HepG2 (cell line): ENCODE measurements at regions not wholly inside any gene's neighbourhood (a gene's known extent, or its start where the extent isn't known, plus 50 kb on each side); places are given as distances from the start of the nearest gene placed in this dataset.

Source experiments
- ATAC-seq: fragments of 200-7000 bp; cut with Tn5 transposase; 3 replicates; pipeline ENCODE4 v1.9.1; 2020; ENCODE audit warnings: mild to moderate bottlenecking, moderate library complexity
- BruUV-seq: library from RNA; stranded (reverse); fragments of 400-500 nt; replicated peaks from 2 replicates; lab custom pipeline; 2021; lab: Mats Ljungman, UMichigan
- CTCF ChIA-PET: fragments of 300-600 bp; formaldehyde crosslinking; extraction: SDS; loops from one replicate; lab custom pipeline; 2021; ENCODE audit warnings: low total read pairs, inconsistent platforms, low intra/inter-chr PET ratio; lab: Yijun Ruan, JAX
- POLR2A ChIA-PET: fragments of 350-600 bp; sonication (Branson Sonifier 250); formaldehyde crosslinking; loops from one replicate; lab custom pipeline; 2020; ENCODE audit warnings: antibody characterized with exemption, inconsistent platforms; lab: Yijun Ruan, JAX
- DNase-seq: peaks from one replicate; pipeline ENCODE4 v3.0.0-alpha.2; 2015; ENCODE audit warnings: low spot score
- FAIRE-seq: peaks from 3 replicates; lab custom pipeline; 2011; peaks lifted over from hg19 to GRCh38; lab: Jason Lieb, UNC
- H2AFZ ChIP-seq: one replicate; pipeline ENCODE4 v1.6.1; 2011; ENCODE audit warnings: low read length, inconsistent platforms
- H3K27ac ChIP-seq: fragments of 300-600 bp; 3 replicates; pipeline ENCODE4 v1.8.0; 2011; ENCODE audit warnings: mixed run types, mild to moderate bottlenecking, mixed read lengths, low read length, inconsistent platforms; ENCODE audit not compliant: insufficient read depth; ENCODE audit errors: extremely low read length
- H3K27me3 ChIP-seq, 2 experiments: fragments of 200-600 bp in 1 of 2; 2 replicates in 1 of 2; 3 replicates in 1 of 2; pipeline versions ENCODE4 v1.6.0 to v1.8.0; 2011; ENCODE audit warnings: low read length in 2 of 2, mild to moderate bottlenecking in 2 of 2, moderate library complexity in 2 of 2, inconsistent platforms in 1 of 2; ENCODE audit not compliant: insufficient read depth in 2 of 2, control insufficient read depth in 1 of 2
- H3K36me3 ChIP-seq, 2 experiments: fragments of 200-600 bp in 1 of 2; replicated peaks in 1 of 2; 2 replicates in 1 of 2; 3 replicates in 1 of 2; pipeline versions ENCODE4 v1.5.1 to v1.8.0; 2011; ENCODE audit warnings: low read length in 2 of 2, inconsistent platforms in 1 of 2; ENCODE audit not compliant: insufficient read depth in 2 of 2, control insufficient read depth in 1 of 2
- H3K4me1 ChIP-seq: 2 replicates; pipeline ENCODE4 v1.5.1; 2012; ENCODE audit warnings: low read length, inconsistent platforms; ENCODE audit not compliant: insufficient read depth
- H3K4me2 ChIP-seq: 2 replicates; pipeline ENCODE4 v1.6.0; 2011; ENCODE audit warnings: low read depth, low read length, inconsistent platforms
- H3K4me3 ChIP-seq, 3 experiments: fragments of 200-600 bp in 1 of 3; sonication (generic), shearing (Covaris generic) in 1 of 3; replicated peaks in 1 of 3; 2 replicates each; pipeline ENCODE4 v1.5.1; 2011 to 2016; ENCODE audit warnings: low read length in 3 of 3, inconsistent platforms in 2 of 3, low read depth in 2 of 3, mild to moderate bottlenecking in 2 of 3, control low read depth in 1 of 3, mixed read lengths in 1 of 3; ENCODE audit not compliant: insufficient read depth in 1 of 3
- H3K79me2 ChIP-seq: one replicate; pipeline ENCODE4 v1.6.1; 2011; ENCODE audit warnings: low read length, inconsistent platforms; ENCODE audit not compliant: insufficient read depth
- H3K9ac ChIP-seq: 2 replicates; pipeline ENCODE4 v1.6.0; 2011; ENCODE audit warnings: mild to moderate bottlenecking, low read depth, low read length, inconsistent platforms; ENCODE audit not compliant: insufficient read depth
- H3K9me3 ChIP-seq: 2 replicates; pipeline ENCODE4 v1.5.1; 2012; ENCODE audit warnings: mild to moderate bottlenecking, low read length
- H4K20me1 ChIP-seq: 2 replicates; pipeline ENCODE4 v1.6.0; 2011; ENCODE audit warnings: inconsistent platforms, mild to moderate bottlenecking, low read length, moderate library complexity; ENCODE audit not compliant: insufficient read depth
- ERF ChIP-seq: IDR thresholded peaks from 2 replicates; pipeline ENCODE4 v1.6.1; 2018; ENCODE audit warnings: missing biosample characterization, missing genetic modification reagents
- EZH2 ChIP-seq: conservative IDR thresholded peaks from 2 replicates; pipeline ENCODE4 v1.6.1; 2012; ENCODE audit warnings: mild to moderate bottlenecking, low read depth, low read length, moderate library complexity
- JUNB ChIP-seq: sonication (generic); formaldehyde crosslinking; IDR thresholded peaks from 2 replicates; pipeline ENCODE4 v1.8.0; 2022; ENCODE audit warnings: missing genetic modification reagents, mild to moderate bottlenecking, borderline replicate concordance
- PBX2 ChIP-seq: IDR thresholded peaks from 2 replicates; pipeline ENCODE4 v1.6.1; 2016; ENCODE audit warnings: control low read depth
- PHB2 ChIP-seq: fragments of 450-650 bp; IDR thresholded peaks from 2 replicates; pipeline ENCODE4 v1.6.1; 2018; ENCODE audit not compliant: partially characterized antibody
- PTBP1 ChIP-seq: fragments of 200-400 bp; formaldehyde crosslinking; IDR thresholded peaks from 2 replicates; pipeline ENCODE4 v1.6.1; 2018; ENCODE audit warnings: low read length, low read depth; ENCODE audit not compliant: poor library complexity, severe bottlenecking
- RAD51 ChIP-seq: fragments of 450-650 bp; IDR thresholded peaks from 2 replicates; pipeline ENCODE4 v1.6.1; 2016; ENCODE audit warnings: borderline replicate concordance
- RXRB ChIP-seq: IDR thresholded peaks from 2 replicates; pipeline ENCODE4 v1.6.1; 2016; ENCODE audit warnings: borderline replicate concordance, missing genetic modification reagents, missing compliant biosample characterization
- USF2 ChIP-seq, 2 experiments: sonication (generic) in 1 of 2; formaldehyde crosslinking in 1 of 2; IDR thresholded peaks; 2 replicates each; pipeline versions ENCODE4 v1.5.1 to v1.6.1; 2011 to 2020; ENCODE audit warnings: borderline replicate concordance in 1 of 2, low read depth in 1 of 2, low read length in 1 of 2, mild to moderate bottlenecking in 1 of 2, missing genetic modification reagents in 1 of 2, moderate library complexity in 1 of 2
- ZC3H4 ChIP-seq: sonication (generic); formaldehyde crosslinking; IDR thresholded peaks from 2 replicates; pipeline ENCODE4 v1.4.0; 2020; ENCODE audit warnings: missing genetic modification reagents, borderline replicate concordance
- ZFP36L1 ChIP-seq: sonication (generic); formaldehyde crosslinking; IDR thresholded peaks from 2 replicates; pipeline ENCODE4 v1.8.0; 2022; ENCODE audit warnings: mild to moderate bottlenecking, missing genetic modification reagents, moderate library complexity
- ZMAT3 ChIP-seq: sonication (generic); formaldehyde crosslinking; conservative IDR thresholded peaks from 2 replicates; pipeline ENCODE4 v1.7.0; 2021; ENCODE audit warnings: missing genetic modification reagents
- ZNF180 ChIP-seq: sonication (generic); formaldehyde crosslinking; IDR thresholded peaks from 2 replicates; pipeline ENCODE4 v1.4.0; 2020; ENCODE audit warnings: low read depth, missing genetic modification reagents, borderline replicate concordance
- ZNF333 ChIP-seq: sonication (generic); formaldehyde crosslinking; IDR thresholded peaks from 2 replicates; pipeline ENCODE4 v1.4.0; 2020; ENCODE audit warnings: mild to moderate bottlenecking, missing genetic modification reagents, borderline replicate concordance
- ZNF674 ChIP-seq: sonication (generic); formaldehyde crosslinking; IDR thresholded peaks from 2 replicates; pipeline ENCODE4 v1.5.0; 2020; ENCODE audit warnings: low read depth, mild to moderate bottlenecking, missing genetic modification reagents
- WGBS: methylation state at CpG from one replicate; pipeline ENCODE4 v1.1.6; 2017; ENCODE audit warnings: low lambda C conversion rate; 5-methylcytosine and 5-hydroxymethylcytosine counted together
- in situ Hi-C: cut with HindIII; loops from 2 replicates; pipeline ENCODE4 v1.10.0; 2017; ENCODE audit warnings: low pct_unique_long_range_greater_than_20kb; ENCODE audit not compliant: extremely low pct_ligation_motif_present
- intact Hi-C: fragments of 100-400 bp; cut with micrococcal nuclease; formaldehyde crosslinking; loops from one replicate; pipeline ENCODE4 v1.10.0; 2022; ENCODE audit not compliant: unreplicated experiment
- TF ChIP-seq, protein P1 (sequence below): sonication (generic); formaldehyde crosslinking; IDR thresholded peaks from 2 replicates; pipeline ENCODE4 v1.4.0; 2020; ENCODE audit warnings: mild to moderate bottlenecking, missing genetic modification reagents

DNA sequence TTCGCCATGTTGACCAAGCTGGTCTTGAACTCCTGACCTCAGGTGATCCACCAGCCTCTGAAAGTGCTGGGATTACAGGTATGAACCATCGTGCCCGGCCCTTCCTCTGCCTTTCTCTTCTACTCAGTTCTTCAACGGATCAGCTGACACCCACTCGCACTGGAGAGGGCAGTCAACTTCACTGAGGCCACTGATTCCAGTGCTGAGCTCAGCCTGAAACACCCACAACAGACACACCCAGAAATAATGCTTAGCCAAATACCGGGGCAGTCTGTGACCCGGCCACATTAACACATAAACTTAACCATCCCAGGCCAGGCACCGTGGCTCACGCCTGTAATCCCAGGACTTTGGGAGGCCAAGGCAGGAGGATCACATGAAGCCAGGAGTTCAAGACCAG is 119.3 kb upstream of the CHST15 start (continued):
- TF ChIP-seq ZFP36L1 (no peak), EZH2 (no peak), ZNF333 (no peak), RAD51 (no peak), USF2 (IDR thresholded peaks at IDR 0.05; ENCODE audit: low read depth, low read length) (no peak), USF2 (CRISPR knock-in tag; IDR thresholded peaks at IDR 0.05; ENCODE audit: borderline replicate concordance) (no peak), PHB2 (no peak)

GRCh38 chr10:124211921-124212320 is 118.5 kb upstream of the CHST15 start:
- 16% methylated on average over 6 of the region's 8 CpGs for WGBS
- intact Hi-C loops, result no loop called here
- in situ Hi-C loops, result no loop called here
- FAIRE-seq (no peak), DNase-seq (no peak), ATAC-seq (no peak)
- POLR2A ChIA-PET, result no interaction called here
- H3K4me3 ChIP-seq, result no peak overlapping the region
- H3K27me3 ChIP-seq, result peaks cover 1 to 9% of the 10 kb centered on the region in 2 experiments; a peak in 1 of 5 replicates
- H3K9me3 ChIP-seq, result peaks cover 20% of the 10 kb centered on the region; the same call in 1 of the 2 replicates
- H3K9ac ChIP-seq, result no peak overlapping the region
- H3K27ac ChIP-seq, result no peak overlapping the region
- no TSS peak for BruUV-seq
- TF ChIP-seq PTBP1 (no peak), ERF (CRISPR knock-in tag) (no peak), ZC3H4 (CRISPR knock-in tag) (no peak), ZMAT3 (CRISPR knock-in tag) (no peak), ZNF674 (CRISPR knock-in tag) (no peak), ZNF180 (CRISPR knock-in tag) (no peak), RXRB (CRISPR knock-in tag) (no peak), PBX2 (CRISPR knock-in tag) (no peak), JUNB (no peak)
- TF ChIP-seq, protein P1, sequence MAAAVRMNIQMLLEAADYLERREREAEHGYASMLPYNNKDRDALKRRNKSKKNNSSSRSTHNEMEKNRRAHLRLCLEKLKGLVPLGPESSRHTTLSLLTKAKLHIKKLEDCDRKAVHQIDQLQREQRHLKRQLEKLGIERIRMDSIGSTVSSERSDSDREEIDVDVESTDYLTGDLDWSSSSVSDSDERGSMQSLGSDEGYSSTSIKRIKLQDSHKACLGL (CRISPR knock-in tag), result no peak
- no peaks in the 10 kb centered on the region for H4K20me1 ChIP-seq
- H3K79me2 ChIP-seq, result no peaks in the 10 kb centered on the region
- H3K36me3 ChIP-seq, result no peaks in the 10 kb centered on the region
- no peak overlapping the region for H3K4me2 ChIP-seq
- CTCF ChIA-PET, result no interaction called here
- H3K4me1 ChIP-seq, result no peaks in the 10 kb centered on the region
- H2AFZ ChIP-seq, result no peak overlapping the region
